ENCODE measurements at regions not wholly inside any gene's neighbourhood (a gene's known extent, or its start where the extent isn't known, plus 50 kb on each side); places are given as distances from the start of the nearest gene placed in this dataset.

GRCh38 chr3:35549690-35550089 is 89.6 kb upstream of the ARPP21 start:
- no peak for DNase-seq
- TF ChIP-seq POLR2A (IDR thresholded peaks at IDR 0.05) (no peak), CTCF (IDR thresholded peaks at IDR 0.05) (no peak)
- no peaks in the 10 kb centered on the region for H3K27me3 ChIP-seq
- no peak overlapping the region for H3K27ac ChIP-seq
- H3K9me3 ChIP-seq = no peaks in the 10 kb centered on the region
- H3K4me3 ChIP-seq = no peak overlapping the region
- H3K4me1 ChIP-seq = no peaks in the 10 kb centered on the region
- H3K36me3 ChIP-seq = no peaks in the 10 kb centered on the region

DNA sequence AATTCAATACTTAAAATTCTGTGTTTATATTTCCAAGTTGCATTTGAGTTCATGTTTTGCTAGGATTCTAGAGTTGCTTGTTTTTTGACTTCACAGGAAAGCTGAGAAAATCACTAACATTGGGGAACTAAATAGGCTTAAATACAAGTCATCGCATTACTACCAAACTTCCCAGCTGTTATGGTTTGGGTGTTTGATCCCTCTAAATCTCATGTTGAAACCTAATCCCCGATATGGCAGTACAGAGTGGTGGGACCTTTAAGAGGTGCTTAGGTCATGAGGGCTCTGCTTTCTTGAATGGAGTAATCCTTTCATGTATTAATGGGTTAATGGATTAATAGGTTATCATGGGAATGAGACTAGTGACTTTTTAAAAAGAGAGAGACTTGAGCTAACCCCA is 77.2 kb upstream of the ARPP21 start:
- Histone ChIP-seq H3K27ac (no peak overlapping the region), H3K36me3 (no peaks in the 10 kb centered on the region), H3K27me3 (no peaks in the 10 kb centered on the region), H3K4me1 (no peaks in the 10 kb centered on the region), H3K4me3 (no peak overlapping the region), H3K9me3 (no peaks in the 10 kb centered on the region)
- no peak for DNase-seq
- TF ChIP-seq CTCF (IDR thresholded peaks at IDR 0.05) = no peak
- TF ChIP-seq POLR2A (IDR thresholded peaks at IDR 0.05) = no peak

DNA sequence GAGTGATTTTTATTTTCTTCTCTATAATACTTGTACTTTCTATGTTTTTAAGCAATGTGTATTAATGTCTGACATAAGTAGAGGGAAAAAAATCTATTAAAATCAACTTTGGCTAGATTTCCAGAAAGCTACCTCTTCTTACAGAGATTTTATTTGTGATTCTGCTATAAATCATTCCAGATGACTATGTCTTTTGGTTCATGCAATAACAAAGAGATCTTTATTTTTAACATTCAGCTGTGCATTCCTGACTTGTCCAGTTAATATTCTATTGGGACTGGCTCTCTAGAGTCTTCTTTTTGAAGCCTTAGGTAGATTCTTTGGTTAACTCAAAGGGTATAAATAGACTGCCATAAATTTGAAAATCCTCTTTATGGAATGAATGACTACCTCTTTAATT is 74.3 kb upstream of the ARPP21 start:
- Histone ChIP-seq H3K9me3 (no peaks in the 10 kb centered on the region), H3K27me3 (no peaks in the 10 kb centered on the region), H3K4me3 (no peak overlapping the region), H3K27ac (no peak overlapping the region), H3K4me1 (no peaks in the 10 kb centered on the region), H3K36me3 (no peaks in the 10 kb centered on the region)
- TF ChIP-seq CTCF (IDR thresholded peaks at IDR 0.05) (no peak), POLR2A (IDR thresholded peaks at IDR 0.05) (no peak)
- no peak for DNase-seq

Small RNAs in the stretch of these regions (small RNA-seq; reads per million reads assigned to genes)
- gene RNU6-243P = 0 reads per million in 2 donors

All from Peyer's patch (tissue), 4 donors.